ENCODE measurements at regions not wholly inside any gene's neighbourhood (a gene's known extent, or its start where the extent isn't known, plus 50 kb on each side); places are given as distances from the start of the nearest gene placed in this dataset.

- ChIA-PET RAD21 (ENCODE audit: low non-redundant PET in 1 of 2, low total read pairs in 2 of 2, uncharacterized antibody in 2 of 2, unreplicated experiment in 2 of 2) (no interaction called here), CTCF (no interaction called here), POLR2A (no interaction called here)
- H3K9me2 ChIP-seq (ENCODE audit: insufficient read depth) = no peaks in the 10 kb centered on the region
- no peak overlapping the region for H2AFZ ChIP-seq (ENCODE audit: low read depth, low read length, poor library complexity, severe bottlenecking)
- no peaks in the 10 kb centered on the region for H3K36me3 ChIP-seq (ENCODE audit: control insufficient read depth in 1 of 2, insufficient read depth in 2 of 2, low read length in 2 of 2)
- TF ChIP-seq POLR2AphosphoS5 (IDR thresholded peaks at IDR 0.05; ENCODE audit: low read depth, low read length) (no peak), RAD21 (IDR thresholded peaks at IDR 0.05; ENCODE audit: low read depth) (no peak), SRF (IDR thresholded peaks at IDR 0.05; ENCODE audit: low read depth) (no peak), TCF7L2 (IDR thresholded peaks at IDR 0.05; ENCODE audit: borderline replicate concordance, extremely low read depth, insufficient read depth, insufficient read length) (no peak), CEBPB (IDR thresholded peaks at IDR 0.05; ENCODE audit: low read depth) (no peak), EZH2phosphoT487 (IDR thresholded peaks at IDR 0.05; ENCODE audit: borderline replicate concordance) (no peak)
- TF ChIP-seq, protein P1, sequence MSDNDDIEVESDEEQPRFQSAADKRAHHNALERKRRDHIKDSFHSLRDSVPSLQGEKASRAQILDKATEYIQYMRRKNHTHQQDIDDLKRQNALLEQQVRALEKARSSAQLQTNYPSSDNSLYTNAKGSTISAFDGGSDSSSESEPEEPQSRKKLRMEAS (IDR thresholded peaks at IDR 0.05) = no peak
- TF ChIP-seq, protein P2, sequence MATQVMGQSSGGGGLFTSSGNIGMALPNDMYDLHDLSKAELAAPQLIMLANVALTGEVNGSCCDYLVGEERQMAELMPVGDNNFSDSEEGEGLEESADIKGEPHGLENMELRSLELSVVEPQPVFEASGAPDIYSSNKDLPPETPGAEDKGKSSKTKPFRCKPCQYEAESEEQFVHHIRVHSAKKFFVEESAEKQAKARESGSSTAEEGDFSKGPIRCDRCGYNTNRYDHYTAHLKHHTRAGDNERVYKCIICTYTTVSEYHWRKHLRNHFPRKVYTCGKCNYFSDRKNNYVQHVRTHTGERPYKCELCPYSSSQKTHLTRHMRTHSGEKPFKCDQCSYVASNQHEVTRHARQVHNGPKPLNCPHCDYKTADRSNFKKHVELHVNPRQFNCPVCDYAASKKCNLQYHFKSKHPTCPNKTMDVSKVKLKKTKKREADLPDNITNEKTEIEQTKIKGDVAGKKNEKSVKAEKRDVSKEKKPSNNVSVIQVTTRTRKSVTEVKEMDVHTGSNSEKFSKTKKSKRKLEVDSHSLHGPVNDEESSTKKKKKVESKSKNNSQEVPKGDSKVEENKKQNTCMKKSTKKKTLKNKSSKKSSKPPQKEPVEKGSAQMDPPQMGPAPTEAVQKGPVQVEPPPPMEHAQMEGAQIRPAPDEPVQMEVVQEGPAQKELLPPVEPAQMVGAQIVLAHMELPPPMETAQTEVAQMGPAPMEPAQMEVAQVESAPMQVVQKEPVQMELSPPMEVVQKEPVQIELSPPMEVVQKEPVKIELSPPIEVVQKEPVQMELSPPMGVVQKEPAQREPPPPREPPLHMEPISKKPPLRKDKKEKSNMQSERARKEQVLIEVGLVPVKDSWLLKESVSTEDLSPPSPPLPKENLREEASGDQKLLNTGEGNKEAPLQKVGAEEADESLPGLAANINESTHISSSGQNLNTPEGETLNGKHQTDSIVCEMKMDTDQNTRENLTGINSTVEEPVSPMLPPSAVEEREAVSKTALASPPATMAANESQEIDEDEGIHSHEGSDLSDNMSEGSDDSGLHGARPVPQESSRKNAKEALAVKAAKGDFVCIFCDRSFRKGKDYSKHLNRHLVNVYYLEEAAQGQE (IDR thresholded peaks at IDR 0.05; ENCODE audit: low read depth) = no peak
- TF ChIP-seq, protein P3, sequence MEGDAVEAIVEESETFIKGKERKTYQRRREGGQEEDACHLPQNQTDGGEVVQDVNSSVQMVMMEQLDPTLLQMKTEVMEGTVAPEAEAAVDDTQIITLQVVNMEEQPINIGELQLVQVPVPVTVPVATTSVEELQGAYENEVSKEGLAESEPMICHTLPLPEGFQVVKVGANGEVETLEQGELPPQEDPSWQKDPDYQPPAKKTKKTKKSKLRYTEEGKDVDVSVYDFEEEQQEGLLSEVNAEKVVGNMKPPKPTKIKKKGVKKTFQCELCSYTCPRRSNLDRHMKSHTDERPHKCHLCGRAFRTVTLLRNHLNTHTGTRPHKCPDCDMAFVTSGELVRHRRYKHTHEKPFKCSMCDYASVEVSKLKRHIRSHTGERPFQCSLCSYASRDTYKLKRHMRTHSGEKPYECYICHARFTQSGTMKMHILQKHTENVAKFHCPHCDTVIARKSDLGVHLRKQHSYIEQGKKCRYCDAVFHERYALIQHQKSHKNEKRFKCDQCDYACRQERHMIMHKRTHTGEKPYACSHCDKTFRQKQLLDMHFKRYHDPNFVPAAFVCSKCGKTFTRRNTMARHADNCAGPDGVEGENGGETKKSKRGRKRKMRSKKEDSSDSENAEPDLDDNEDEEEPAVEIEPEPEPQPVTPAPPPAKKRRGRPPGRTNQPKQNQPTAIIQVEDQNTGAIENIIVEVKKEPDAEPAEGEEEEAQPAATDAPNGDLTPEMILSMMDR (IDR thresholded peaks at IDR 0.05 in 2 of 3, conservative IDR thresholded peaks at IDR 0.05 in 1 of 3; ENCODE audit: borderline replicate concordance in 1 of 3, insufficient read depth in 1 of 3, low read depth in 2 of 3, low read length in 2 of 3) = no peak
- ATAC-seq (no peak), DNase-seq (ENCODE audit: low read depth, low spot score) (no peak)
- no peaks in the 10 kb centered on the region for H3K79me2 ChIP-seq (ENCODE audit: insufficient read depth, low read length)
- no peaks in the 10 kb centered on the region for H4K20me1 ChIP-seq (ENCODE audit: insufficient read depth)
- BruUV-seq (replicated peaks) = no TSS peak
- H3K27ac ChIP-seq (ENCODE audit: low read depth, low read length) = no peak overlapping the region
- H3K4me2 ChIP-seq (ENCODE audit: low read length) = no peak overlapping the region
- H3K9ac ChIP-seq (ENCODE audit: low read length) = no peak overlapping the region
- intact Hi-C loops (cut with micrococcal nuclease) = no loop called here
- no peak overlapping the region for H3K4me3 ChIP-seq (replicated peaks in 1 of 2; ENCODE audit: low read depth in 1 of 2, low read length in 2 of 2)
- no peaks in the 10 kb centered on the region for H3K9me3 ChIP-seq (ENCODE audit: control insufficient read depth in 1 of 2, insufficient read depth in 1 of 2, low read depth in 1 of 2, low read length in 2 of 2)
- H3K4me1 ChIP-seq (ENCODE audit: control insufficient read depth in 1 of 2, insufficient read depth in 2 of 2, low read length in 2 of 2) = no peaks in the 10 kb centered on the region
- H3K27me3 ChIP-seq (ENCODE audit: insufficient read depth, low read length) = no peaks in the 10 kb centered on the region
Measured at GRCh38 chr1:219339466-219339865, 165.8 kb downstream of the LYPLAL1 start.

Measured in HCT116 (cell line).